ENCODE measurements at regions not wholly inside any gene's neighbourhood (a gene's known extent, or its start where the extent isn't known, plus 50 kb on each side); places are given as distances from the start of the nearest gene placed in this dataset.

GRCh38 chr5:87069311-87069710 lies 198.4 kb upstream of the RASA1 start:
- DNase-seq: no peak

DNA sequence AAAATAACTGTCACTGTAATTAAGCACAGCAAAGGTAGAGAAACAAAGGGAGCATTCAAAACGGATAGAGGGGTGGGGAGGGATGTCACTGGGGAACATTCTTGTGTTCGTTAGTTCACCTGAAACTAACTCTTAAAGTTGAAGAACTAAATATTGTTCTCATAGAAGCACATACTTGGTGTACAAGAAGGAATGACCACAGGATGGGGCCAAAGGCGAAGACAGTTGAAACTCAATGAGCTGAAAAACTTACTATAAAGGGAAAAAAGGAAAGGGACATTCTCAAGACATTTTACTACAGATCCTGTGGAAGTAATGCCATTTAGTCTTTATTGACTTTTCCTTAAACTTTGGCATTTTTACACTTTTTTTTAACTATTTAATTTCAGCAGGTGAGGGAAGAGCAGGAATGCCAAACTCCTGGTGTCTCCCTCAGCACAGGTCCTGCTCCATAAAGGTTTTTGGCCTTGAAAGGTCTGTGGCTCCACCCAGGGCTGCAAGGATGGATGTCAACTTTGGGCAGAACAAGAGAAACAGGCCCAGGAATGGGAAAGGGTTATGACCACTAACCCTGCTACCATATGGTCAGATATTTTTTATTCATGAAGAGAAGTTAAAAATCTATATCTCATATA lies 197.6 kb upstream of the RASA1 start:
- no peak for DNase-seq

GRCh38 chr5:87074072-87074471 lies 193.6 kb upstream of the RASA1 start:
- no peak for DNase-seq

DNA sequence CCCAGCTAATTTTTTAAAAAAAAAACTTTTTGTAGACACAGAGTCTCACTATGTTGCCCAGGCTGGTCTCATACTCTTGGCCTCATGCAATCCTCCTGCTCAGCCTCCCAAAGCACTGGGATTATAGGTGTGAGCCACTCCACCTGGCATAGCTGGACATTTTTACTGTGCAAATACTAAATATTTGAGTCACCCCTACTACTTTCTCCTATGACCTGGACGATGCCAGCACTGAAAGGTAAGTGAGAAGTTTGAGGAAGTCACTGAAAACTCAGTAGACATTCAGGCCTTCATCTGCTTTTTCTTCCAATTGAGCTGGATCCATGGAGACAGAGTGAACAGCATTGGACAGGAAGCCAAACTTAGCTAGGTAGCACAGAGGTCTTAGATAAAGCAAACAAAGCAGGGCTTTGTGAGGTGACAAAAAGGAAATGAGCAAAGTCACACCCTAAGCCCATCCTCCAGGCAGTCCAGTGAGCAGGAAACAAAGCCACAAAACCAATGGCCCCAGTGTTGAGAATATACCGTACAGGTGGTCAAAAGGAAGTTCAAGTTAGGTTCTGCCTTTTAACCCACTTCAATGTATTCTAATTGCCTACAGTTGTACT lies 192.6 kb upstream of the RASA1 start:
- no peak for DNase-seq

DNA sequence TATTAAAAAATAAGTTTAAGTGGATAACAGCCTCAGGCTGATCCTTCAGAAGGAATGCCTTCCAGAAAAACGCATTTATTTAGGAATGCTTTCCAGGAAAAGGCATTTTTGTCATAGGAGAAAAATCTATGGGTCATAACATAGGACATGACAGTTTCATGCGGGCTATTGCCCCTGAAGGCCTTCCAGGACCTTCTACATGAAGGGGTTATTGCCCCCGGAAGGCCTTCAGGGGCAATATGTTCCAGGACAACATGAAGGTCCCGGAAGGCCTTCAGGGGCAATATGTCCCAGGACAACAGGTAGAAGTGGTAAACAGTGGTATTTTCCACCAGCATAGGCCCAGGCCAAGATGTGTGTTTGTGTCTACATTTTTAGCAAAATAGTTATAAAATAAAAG lies 191.3 kb upstream of the RASA1 start:
- no peak for DNase-seq

GRCh38 chr5:87076931-87077330 lies 190.8 kb upstream of the RASA1 start:
- DNase-seq: no peak

- DNase-seq: no peak
These were observed 188.5 kb upstream of the RASA1 start for GRCh38 chr5:87079219-87079618.

- DNase-seq: no peak
These were observed 186.7 kb upstream of the RASA1 start for GRCh38 chr5:87081016-87081415.

- no peak for DNase-seq
These were observed 185.9 kb upstream of the RASA1 start for GRCh38 chr5:87081511-87082372.

- DNase-seq: no peak
These were observed 173.3 kb upstream of the RASA1 start for GRCh38 chr5:87094347-87094746.

DNA sequence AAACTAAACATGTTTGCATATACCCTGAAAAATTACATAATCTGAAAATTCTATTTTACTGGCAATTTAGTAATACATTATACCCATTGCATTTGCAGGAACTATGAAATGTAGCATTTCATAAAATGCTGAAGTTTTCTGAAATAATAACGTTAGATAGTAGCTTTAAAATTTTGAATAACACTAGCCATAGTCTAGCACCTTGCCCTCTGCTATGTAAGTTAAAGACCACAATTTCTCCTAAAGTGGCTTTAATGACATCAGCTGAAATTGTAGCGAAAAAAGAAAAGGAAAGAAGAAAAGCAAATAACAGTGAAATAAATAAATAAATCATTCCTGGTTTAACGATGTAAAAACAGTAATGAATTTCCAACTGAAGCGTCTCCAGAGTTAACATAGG lies 172.8 kb upstream of the RASA1 start:
- DNase-seq: no peak

- DNase-seq: no peak
These were observed 171.9 kb upstream of the RASA1 start for GRCh38 chr5:87095787-87096186.

- no peak for DNase-seq
These were observed 170.0 kb upstream of the RASA1 start for GRCh38 chr5:87097664-87098063.

GRCh38 chr5:87099291-87099839 lies 168.3 kb upstream of the RASA1 start:
- no peak for DNase-seq

DNA sequence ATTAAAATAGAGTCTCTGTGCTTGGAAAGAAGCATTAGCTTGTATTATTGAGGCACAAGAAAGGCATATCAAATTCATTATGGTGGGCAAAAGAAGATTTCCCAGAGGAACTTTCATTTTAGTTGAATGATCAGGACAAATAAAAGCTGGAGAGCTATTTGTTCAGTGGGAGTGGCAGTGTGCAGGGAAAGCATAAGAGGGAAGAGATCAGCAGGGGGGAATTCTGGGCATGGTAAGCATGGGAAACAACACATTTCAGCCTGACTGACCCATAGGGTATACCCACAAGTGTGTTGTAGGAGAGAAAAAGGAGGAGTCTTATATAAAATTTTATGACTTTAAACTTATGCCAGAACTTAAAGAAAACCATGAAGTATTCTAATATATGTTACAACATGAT lies 167.7 kb upstream of the RASA1 start:
- DNase-seq: peak; percentile 81

DNA sequence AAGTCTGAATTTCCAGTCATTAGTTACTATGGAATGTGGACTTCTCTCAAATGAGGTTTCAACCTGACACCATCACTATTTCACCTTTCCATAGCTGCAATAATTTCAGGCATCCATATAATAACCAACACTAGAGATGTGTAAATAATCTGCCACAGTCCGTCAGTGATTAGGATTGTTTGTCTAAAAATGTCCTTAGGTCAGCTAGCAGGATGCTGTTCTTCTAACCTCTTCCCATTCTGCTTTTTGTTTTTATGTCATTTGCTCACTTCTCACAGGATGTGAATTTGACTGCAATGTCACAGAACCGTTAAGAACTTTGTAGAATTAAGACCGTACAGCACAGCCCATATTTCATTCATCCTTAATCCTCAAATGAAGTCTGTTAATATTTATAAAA lies 166.4 kb upstream of the RASA1 start:
- DNase-seq: no peak

- DNase-seq: no peak
These were observed 164.8 kb upstream of the RASA1 start for GRCh38 chr5:87102841-87103240.

- DNase-seq: no peak
These were observed 163.9 kb upstream of the RASA1 start for GRCh38 chr5:87103616-87104287.

DNA sequence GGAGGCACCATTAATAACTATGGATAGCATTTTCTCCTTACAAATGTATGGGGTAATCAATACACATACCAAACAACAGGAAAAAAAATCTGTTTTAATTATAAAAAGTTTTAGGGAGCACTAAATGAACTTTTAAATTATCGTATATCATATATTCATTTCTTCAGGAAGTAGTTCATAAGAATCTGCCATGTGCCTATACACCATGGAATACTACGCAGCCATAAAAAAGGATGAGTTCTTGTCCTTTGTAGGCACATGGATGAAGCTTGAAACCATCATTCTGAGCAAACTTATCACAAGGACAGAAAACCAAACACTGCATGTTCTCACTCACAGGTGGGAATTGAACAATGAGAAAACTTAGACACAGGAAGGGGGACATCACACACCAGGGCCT lies 162.1 kb upstream of the RASA1 start:
- DNase-seq: no peak

- no peak for DNase-seq
These were observed 157.9 kb upstream of the RASA1 start for GRCh38 chr5:87109746-87110145.

DNA sequence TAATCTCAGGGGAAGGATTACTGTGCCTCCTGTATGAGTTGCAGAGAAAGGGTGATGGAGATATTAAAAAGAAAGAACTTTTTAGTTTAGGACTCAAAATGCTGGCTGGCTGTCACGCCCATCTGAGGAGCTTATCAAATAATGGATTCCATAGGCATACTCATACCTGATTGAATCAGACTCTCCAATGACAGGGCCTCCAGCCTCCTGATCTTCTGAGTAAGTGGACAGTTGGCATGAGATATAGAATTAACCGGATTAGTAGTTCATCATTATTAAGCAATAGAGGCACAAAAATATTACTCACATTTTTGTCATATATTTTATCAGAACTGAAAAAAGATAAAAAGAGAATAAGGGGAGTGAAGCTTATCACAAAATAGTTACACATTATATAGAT lies 157.0 kb upstream of the RASA1 start:
- no peak for DNase-seq

GRCh38 chr5:87113861-87114260 lies 153.8 kb upstream of the RASA1 start:
- no peak for DNase-seq

DNA sequence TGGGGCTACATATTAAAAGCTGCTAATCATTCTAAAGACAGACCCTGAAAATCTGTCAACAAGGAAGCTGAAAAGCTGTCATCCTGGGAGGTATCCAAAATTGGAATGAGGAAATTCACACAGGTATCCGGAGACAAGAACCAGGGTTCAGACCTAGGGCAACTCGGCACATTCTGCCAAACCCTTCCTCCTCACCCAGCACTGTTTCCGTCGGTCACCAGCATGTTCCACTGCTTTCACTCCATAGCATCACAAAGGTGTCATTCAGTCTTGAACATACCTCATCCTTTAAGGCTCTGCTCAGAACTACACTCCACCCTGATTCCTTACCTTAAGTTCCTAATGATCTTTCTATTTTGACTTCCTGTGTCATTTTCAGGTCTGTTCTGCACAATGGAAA lies 153.1 kb upstream of the RASA1 start:
- DNase-seq: no peak

Data from NCI-H748 treated with DMSO at 0.1 percent for 48 hours (cell line).